ENCODE measurements at regions not wholly inside any gene's neighbourhood (a gene's known extent, or its start where the extent isn't known, plus 50 kb on each side); places are given as distances from the start of the nearest gene placed in this dataset.

- TF ChIP-seq, protein P1, sequence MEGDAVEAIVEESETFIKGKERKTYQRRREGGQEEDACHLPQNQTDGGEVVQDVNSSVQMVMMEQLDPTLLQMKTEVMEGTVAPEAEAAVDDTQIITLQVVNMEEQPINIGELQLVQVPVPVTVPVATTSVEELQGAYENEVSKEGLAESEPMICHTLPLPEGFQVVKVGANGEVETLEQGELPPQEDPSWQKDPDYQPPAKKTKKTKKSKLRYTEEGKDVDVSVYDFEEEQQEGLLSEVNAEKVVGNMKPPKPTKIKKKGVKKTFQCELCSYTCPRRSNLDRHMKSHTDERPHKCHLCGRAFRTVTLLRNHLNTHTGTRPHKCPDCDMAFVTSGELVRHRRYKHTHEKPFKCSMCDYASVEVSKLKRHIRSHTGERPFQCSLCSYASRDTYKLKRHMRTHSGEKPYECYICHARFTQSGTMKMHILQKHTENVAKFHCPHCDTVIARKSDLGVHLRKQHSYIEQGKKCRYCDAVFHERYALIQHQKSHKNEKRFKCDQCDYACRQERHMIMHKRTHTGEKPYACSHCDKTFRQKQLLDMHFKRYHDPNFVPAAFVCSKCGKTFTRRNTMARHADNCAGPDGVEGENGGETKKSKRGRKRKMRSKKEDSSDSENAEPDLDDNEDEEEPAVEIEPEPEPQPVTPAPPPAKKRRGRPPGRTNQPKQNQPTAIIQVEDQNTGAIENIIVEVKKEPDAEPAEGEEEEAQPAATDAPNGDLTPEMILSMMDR (IDR thresholded peaks at IDR 0.05): no peak
- no peak for TF ChIP-seq POLR2AphosphoS5 (IDR thresholded peaks at IDR 0.05)
- TF ChIP-seq EP300 (IDR thresholded peaks at IDR 0.05): no peak
- TF ChIP-seq POLR2A (IDR thresholded peaks at IDR 0.05): no peak
Observed at GRCh38 chr6:121603486-121603885, 168.0 kb downstream of the GJA1 start.

All from stomach (tissue), 4 donors.